ENCODE measurements at regions not wholly inside any gene's neighbourhood (a gene's known extent, or its start where the extent isn't known, plus 50 kb on each side); places are given as distances from the start of the nearest gene placed in this dataset.

DNA sequence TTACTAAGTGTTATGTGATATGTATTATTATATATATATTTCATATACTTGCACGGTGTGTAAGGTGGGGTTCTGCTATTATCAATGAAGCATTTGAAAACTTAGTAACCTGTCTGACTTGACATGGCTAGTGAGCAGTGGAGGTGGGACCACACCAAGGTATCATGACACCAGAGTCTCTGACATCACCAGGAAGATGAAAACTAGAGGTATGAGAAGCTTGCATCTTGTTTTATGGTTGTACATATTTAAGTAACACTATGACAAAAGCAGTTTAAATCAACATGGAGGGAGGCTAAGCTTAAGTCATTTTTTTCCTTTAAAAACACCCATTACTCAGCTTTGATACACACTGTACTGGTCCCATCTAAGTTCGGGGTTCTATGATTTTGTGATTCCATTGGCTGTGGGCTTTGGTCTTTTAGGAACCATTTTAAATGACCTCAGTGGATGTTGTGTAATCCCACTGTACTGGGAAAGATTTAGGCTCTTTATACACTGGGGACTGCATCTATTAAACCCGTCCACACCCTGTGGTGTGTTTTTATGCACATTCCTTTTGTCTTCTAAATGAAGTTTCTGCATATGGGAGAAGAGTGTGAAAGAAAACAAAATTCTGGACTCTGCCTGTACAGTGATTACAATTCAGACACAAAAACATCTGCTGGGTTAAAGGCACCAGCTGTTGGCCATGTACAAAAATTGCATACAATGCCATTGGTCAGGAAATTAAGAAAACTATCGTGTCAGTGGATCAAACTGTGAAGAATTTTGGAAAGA is 570.6 kb downstream of the SPRY1 start:
- ChIA-PET CTCF (no interaction called here), POLR2A (no interaction called here)
- DNase-seq (ENCODE audit: extremely low spot score): no peak
- TF ChIP-seq FOXA1 (IDR thresholded peaks at IDR 0.05) (no peak), HDGF (IDR thresholded peaks at IDR 0.05; ENCODE audit: borderline replicate concordance) (no peak), TARDBP (IDR thresholded peaks at IDR 0.05) (no peak), L3MBTL2 (conservative IDR thresholded peaks at IDR 0.05) (no peak), SUZ12 (IDR thresholded peaks at IDR 0.05) (no peak)

DNA sequence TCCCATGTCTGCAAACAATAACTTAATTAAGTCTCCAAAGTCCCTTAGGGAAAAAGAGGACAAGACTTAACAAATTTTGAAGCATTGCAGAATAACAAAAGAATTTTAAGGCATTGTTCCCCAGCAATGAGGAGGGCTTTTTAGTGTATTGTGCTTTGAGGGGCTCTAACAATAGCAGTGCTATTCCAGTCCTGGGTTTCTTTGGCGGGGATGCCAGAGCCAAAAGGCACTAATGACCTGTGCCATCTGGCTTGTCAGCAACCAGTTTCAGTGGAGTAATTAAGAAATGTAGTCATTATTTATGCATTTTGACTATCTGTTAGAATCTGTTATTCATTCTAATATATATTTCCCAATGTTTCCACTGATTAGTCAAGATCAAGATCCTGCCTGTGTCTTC is 575.4 kb downstream of the SPRY1 start:
- POLR2A ChIA-PET: no interaction called here

DNA sequence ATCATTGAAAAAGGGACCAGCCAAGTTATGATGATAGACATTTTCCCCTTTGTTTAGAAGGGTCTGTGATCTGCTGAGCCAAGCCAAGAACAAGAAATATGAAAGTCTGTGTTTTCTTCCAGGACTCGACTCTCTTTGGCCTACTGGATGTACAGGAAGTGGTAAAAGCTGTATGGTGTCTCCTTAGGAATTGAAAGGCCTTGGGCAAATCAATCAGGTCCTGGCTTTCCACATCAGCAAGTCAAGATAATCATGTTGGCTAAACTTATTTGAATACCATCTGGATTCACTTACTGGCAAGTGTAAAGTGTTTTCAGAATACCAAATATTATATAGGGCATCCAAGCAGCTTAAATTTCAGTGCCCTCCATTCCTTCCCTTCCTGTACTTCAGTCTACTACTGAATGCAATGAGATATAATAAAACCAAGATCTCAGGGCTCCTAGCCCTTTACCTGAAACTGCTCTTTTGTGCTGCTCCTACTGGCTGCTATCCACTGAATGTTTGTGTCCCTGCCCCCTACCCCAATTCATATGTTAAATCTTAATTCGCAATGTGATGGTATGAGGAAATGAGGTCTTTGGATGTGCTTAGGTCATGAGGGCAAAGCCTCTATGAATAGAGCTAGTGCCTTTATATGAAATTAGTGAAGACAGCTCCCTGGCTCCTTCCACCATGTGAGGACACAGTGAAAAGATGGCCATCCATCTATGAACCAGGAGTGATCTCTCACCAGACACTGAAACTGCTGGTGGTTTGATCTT is 578.0 kb downstream of the SPRY1 start:
- CTCF ChIA-PET: no interaction called here
- POLR2A ChIA-PET: no interaction called here
- DNase-seq (ENCODE audit: extremely low spot score): no peak
- TF ChIP-seq FOXA1 (IDR thresholded peaks at IDR 0.05) (no peak), SP1 (IDR thresholded peaks at IDR 0.05) (no peak), FOXM1 (IDR thresholded peaks at IDR 0.05; ENCODE audit: borderline replicate concordance) (no peak), ZNF384 (IDR thresholded peaks at IDR 0.05) (no peak), BHLHE40 (IDR thresholded peaks at IDR 0.05; ENCODE audit: borderline replicate concordance) (no peak), LEF1 (IDR thresholded peaks at IDR 0.05; ENCODE audit: borderline replicate concordance) (no peak), ARNT (IDR thresholded peaks at IDR 0.05) (no peak), FOXK2 (IDR thresholded peaks at IDR 0.05) (no peak), CTBP1 (IDR thresholded peaks at IDR 0.05; ENCODE audit: borderline replicate concordance) (no peak), TARDBP (IDR thresholded peaks at IDR 0.05) (no peak), NFRKB (IDR thresholded peaks at IDR 0.05) (no peak), ELF4 (IDR thresholded peaks at IDR 0.05) (no peak)
- TF ChIP-seq, protein P1, sequence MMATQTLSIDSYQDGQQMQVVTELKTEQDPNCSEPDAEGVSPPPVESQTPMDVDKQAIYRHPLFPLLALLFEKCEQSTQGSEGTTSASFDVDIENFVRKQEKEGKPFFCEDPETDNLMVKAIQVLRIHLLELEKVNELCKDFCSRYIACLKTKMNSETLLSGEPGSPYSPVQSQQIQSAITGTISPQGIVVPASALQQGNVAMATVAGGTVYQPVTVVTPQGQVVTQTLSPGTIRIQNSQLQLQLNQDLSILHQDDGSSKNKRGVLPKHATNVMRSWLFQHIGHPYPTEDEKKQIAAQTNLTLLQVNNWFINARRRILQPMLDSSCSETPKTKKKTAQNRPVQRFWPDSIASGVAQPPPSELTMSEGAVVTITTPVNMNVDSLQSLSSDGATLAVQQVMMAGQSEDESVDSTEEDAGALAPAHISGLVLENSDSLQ (IDR thresholded peaks at IDR 0.05): no peak

More for the DNA sequence above, 575.4 kb downstream of the SPRY1 start:
- TF ChIP-seq ELF4 (IDR thresholded peaks at IDR 0.05) (no peak), ZNF384 (IDR thresholded peaks at IDR 0.05) (no peak), FOXM1 (IDR thresholded peaks at IDR 0.05; ENCODE audit: borderline replicate concordance) (no peak), ARNT (IDR thresholded peaks at IDR 0.05) (no peak), L3MBTL2 (conservative IDR thresholded peaks at IDR 0.05) (no peak), SP1 (IDR thresholded peaks at IDR 0.05) (no peak), TARDBP (IDR thresholded peaks at IDR 0.05) (no peak), HDGF (IDR thresholded peaks at IDR 0.05; ENCODE audit: borderline replicate concordance) (no peak), BHLHE40 (IDR thresholded peaks at IDR 0.05; ENCODE audit: borderline replicate concordance) (no peak), CTBP1 (IDR thresholded peaks at IDR 0.05; ENCODE audit: borderline replicate concordance) (no peak), FOXA1 (IDR thresholded peaks at IDR 0.05) (no peak), NFRKB (IDR thresholded peaks at IDR 0.05) (no peak)
- CTCF ChIA-PET: no interaction called here
- DNase-seq (ENCODE audit: extremely low spot score): no peak

DNA sequence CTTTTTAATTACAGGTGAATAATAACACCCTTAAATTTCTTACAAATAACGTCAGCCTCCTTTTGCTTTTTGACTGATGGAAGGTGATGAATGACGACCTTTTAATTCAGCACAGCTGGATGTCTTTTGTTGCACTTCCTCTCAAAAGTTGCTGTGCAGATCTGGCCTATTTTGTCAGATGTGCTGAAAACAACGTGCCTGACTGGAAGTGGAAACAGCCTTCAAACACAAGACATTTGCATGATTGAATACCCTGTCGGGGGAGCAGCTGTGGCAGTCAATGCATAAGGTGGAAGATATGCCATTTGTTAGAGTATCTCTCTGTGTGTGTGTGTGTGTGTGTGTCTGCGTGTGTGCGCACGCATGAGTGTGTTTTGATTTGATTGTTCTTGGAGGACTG is 579.7 kb downstream of the SPRY1 start:
- DNase-seq (ENCODE audit: extremely low spot score): no peak
- ChIA-PET POLR2A (no interaction called here), CTCF (no interaction called here)
- no peak for TF ChIP-seq ZNF384 (IDR thresholded peaks at IDR 0.05)
- no peak for TF ChIP-seq LEF1 (IDR thresholded peaks at IDR 0.05; ENCODE audit: borderline replicate concordance)
- TF ChIP-seq CTBP1 (IDR thresholded peaks at IDR 0.05; ENCODE audit: borderline replicate concordance): no peak
- TF ChIP-seq SP1 (IDR thresholded peaks at IDR 0.05): no peak
- no peak for TF ChIP-seq FOXA1 (IDR thresholded peaks at IDR 0.05)
- TF ChIP-seq ELF4 (IDR thresholded peaks at IDR 0.05): no peak
- TF ChIP-seq, protein P1 (IDR thresholded peaks at IDR 0.05): no peak
- no peak for TF ChIP-seq ARNT (IDR thresholded peaks at IDR 0.05)
- no peak for TF ChIP-seq FOXM1 (IDR thresholded peaks at IDR 0.05; ENCODE audit: borderline replicate concordance)
- TF ChIP-seq FOXK2 (IDR thresholded peaks at IDR 0.05): no peak
- TF ChIP-seq HDGF (IDR thresholded peaks at IDR 0.05; ENCODE audit: borderline replicate concordance): no peak
- TF ChIP-seq TARDBP (IDR thresholded peaks at IDR 0.05): no peak
- TF ChIP-seq L3MBTL2 (conservative IDR thresholded peaks at IDR 0.05): no peak
- no peak for TF ChIP-seq BHLHE40 (IDR thresholded peaks at IDR 0.05; ENCODE audit: borderline replicate concordance)

DNA sequence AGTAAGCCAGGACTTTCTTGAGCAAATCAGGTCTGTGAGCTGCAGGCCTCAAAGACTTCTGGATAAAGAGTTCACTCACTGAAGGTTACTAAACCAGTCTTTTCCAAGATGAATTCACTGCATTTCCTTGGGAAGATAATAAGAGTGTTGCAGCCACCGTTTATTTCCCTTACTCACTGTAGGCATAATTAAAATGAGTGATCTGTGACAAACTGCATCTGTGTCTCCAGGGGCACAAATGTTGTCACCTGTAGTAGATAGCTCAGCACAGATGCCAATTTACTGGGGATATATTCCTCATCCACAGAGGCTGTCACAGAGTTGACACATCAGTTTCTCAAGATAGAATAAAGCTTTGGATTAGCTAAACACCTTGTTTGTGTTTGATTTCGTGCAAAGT is 580.2 kb downstream of the SPRY1 start:
- POLR2A ChIA-PET: no interaction called here

More for the DNA sequence above, 580.2 kb downstream of the SPRY1 start:
- no peak for TF ChIP-seq FOXK2 (IDR thresholded peaks at IDR 0.05)
- TF ChIP-seq HDGF (IDR thresholded peaks at IDR 0.05; ENCODE audit: borderline replicate concordance): no peak
- TF ChIP-seq ZNF384 (IDR thresholded peaks at IDR 0.05): no peak
- TF ChIP-seq FOXM1 (IDR thresholded peaks at IDR 0.05; ENCODE audit: borderline replicate concordance): no peak
- TF ChIP-seq ARNT (IDR thresholded peaks at IDR 0.05): no peak
- no peak for TF ChIP-seq ELF4 (IDR thresholded peaks at IDR 0.05)
- TF ChIP-seq, protein P1 (IDR thresholded peaks at IDR 0.05): no peak
- TF ChIP-seq NFRKB (IDR thresholded peaks at IDR 0.05): no peak
- TF ChIP-seq BHLHE40 (IDR thresholded peaks at IDR 0.05; ENCODE audit: borderline replicate concordance): no peak
- CTCF ChIA-PET: no interaction called here
- no peak for DNase-seq (ENCODE audit: extremely low spot score)
